ENCODE measurements at regions not wholly inside any gene's neighbourhood (a gene's known extent, or its start where the extent isn't known, plus 50 kb on each side); places are given as distances from the start of the nearest gene placed in this dataset.

GRCh38 chr5:74994826-74995225 is 57.5 kb downstream of the GCNT4 start:
- TF ChIP-seq CTCF (IDR thresholded peaks at IDR 0.05) (no peak), NFE2L1 (CRISPR knock-in tag; IDR thresholded peaks at IDR 0.05) (no peak), PRDM15 (CRISPR knock-in tag; IDR thresholded peaks at IDR 0.05) (no peak), SMAD3 (CRISPR knock-in tag; IDR thresholded peaks at IDR 0.05; ENCODE audit: borderline replicate concordance) (no peak), ATF6 (CRISPR knock-in tag; IDR thresholded peaks at IDR 0.05) (no peak)
- TF ChIP-seq, protein P1, sequence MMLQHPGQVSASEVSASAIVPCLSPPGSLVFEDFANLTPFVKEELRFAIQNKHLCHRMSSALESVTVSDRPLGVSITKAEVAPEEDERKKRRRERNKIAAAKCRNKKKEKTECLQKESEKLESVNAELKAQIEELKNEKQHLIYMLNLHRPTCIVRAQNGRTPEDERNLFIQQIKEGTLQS (CRISPR knock-in tag; conservative IDR thresholded peaks at IDR 0.05) = no peak
